Adrenal gland (tissue), 5 donors: ENCODE measurements at regions not wholly inside any gene's neighbourhood (a gene's known extent, or its start where the extent isn't known, plus 50 kb on each side); places are given as distances from the start of the nearest gene placed in this dataset.
"Not testable (repeated sequence)": the region's sequence is repeated elsewhere in the genome, so short reads cannot be mapped to it uniquely, and the experiment has no call there.

Experiments used
- CTCF ChIP-seq, 6 experiments: fragments of 450-650 bp in 4 of 6; fragments of 200-600 bp in 2 of 6; sonication (generic) in 1 of 6; IDR thresholded peaks; 1 replicate in 5 of 6; 2 replicates in 1 of 6; pipeline versions ENCODE4 v1.5.1 to v1.8.0; 2016 to 2021; ENCODE audit warnings: antibody characterized with exemption in 6 of 6, mild to moderate bottlenecking in 2 of 6, moderate library complexity in 1 of 6
- POLR2A ChIP-seq, 2 donors: fragments of 450-650 bp; IDR thresholded peaks; one replicate each; pipeline ENCODE4 v1.6.1; 2017; ENCODE audit warnings: antibody characterized with exemption in 2 of 2, mild to moderate bottlenecking in 2 of 2, moderate library complexity in 1 of 2
- donor health status: DM: no; HTN: no; CAD: no.

DNA sequence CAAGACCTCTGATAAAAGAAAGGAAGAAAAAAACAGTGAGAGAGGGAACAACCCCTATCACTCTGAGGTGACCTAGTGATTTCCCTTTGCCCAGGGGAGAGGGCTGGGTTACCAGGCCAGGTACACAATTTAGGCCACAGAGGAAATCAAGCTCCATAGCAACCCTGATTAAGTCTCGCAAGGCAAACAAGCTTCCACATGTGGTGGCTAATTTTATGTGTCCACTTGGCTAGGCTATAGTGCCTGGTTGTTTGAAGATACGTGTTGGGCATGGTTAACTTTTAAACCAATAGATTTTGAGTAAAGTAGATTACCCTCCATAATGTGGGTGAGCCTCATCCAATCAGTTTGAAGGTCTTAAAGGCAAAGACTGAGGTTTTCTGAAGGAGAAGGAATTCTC, 108.9 kb upstream of the TERB2 start:
- not testable (repeated sequence) for TF ChIP-seq CTCF, POLR2A (IDR thresholded peaks at IDR 0.05)
